ENCODE measurements at regions not wholly inside any gene's neighbourhood (a gene's known extent, or its start where the extent isn't known, plus 50 kb on each side); places are given as distances from the start of the nearest gene placed in this dataset.

DNA sequence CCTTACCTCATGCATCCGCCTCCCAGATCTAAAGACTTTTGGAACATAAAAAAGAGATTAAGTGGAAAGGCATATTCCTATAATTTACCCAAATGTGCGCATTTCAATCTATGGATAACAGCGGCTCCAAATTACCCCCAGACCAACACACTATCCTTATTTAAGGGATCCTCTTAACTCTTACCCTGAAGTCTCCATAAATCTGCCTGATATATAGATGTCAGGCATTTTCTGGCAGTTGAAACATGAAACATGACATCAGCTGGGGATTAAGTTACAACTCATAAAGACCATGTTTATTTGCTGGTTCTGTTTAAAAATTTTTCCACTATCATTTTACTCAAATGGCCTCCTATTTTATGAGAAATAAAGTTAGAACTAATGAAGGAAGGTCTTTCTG, 478.5 kb upstream of the SALL1 start:
- TF ChIP-seq, protein P1, sequence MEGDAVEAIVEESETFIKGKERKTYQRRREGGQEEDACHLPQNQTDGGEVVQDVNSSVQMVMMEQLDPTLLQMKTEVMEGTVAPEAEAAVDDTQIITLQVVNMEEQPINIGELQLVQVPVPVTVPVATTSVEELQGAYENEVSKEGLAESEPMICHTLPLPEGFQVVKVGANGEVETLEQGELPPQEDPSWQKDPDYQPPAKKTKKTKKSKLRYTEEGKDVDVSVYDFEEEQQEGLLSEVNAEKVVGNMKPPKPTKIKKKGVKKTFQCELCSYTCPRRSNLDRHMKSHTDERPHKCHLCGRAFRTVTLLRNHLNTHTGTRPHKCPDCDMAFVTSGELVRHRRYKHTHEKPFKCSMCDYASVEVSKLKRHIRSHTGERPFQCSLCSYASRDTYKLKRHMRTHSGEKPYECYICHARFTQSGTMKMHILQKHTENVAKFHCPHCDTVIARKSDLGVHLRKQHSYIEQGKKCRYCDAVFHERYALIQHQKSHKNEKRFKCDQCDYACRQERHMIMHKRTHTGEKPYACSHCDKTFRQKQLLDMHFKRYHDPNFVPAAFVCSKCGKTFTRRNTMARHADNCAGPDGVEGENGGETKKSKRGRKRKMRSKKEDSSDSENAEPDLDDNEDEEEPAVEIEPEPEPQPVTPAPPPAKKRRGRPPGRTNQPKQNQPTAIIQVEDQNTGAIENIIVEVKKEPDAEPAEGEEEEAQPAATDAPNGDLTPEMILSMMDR (IDR thresholded peaks at IDR 0.05 in 8 of 11, conservative IDR thresholded peaks at IDR 0.05 in 3 of 11) = no peak
- no peak for TF ChIP-seq POLR2A (IDR thresholded peaks at IDR 0.05)
- no peak for TF ChIP-seq POLR2AphosphoS5 (IDR thresholded peaks at IDR 0.05)
